Adrenal gland (tissue), 5 donors: ENCODE measurements at regions not wholly inside any gene's neighbourhood (a gene's known extent, or its start where the extent isn't known, plus 50 kb on each side); places are given as distances from the start of the nearest gene placed in this dataset.

ENCODE experiments used
- POLR2A ChIP-seq, 2 donors: fragments of 450-650 bp; IDR thresholded peaks; one replicate each; pipeline ENCODE4 v1.6.1; 2017; ENCODE audit warnings: antibody characterized with exemption in 2 of 2, mild to moderate bottlenecking in 2 of 2, moderate library complexity in 1 of 2
- TF ChIP-seq, protein P1 (sequence below), 6 experiments: fragments of 450-650 bp in 4 of 6; fragments of 200-600 bp in 2 of 6; sonication (generic) in 1 of 6; IDR thresholded peaks; 1 replicate in 5 of 6; 2 replicates in 1 of 6; pipeline versions ENCODE4 v1.5.1 to v1.8.0; 2016 to 2021; ENCODE audit warnings: antibody characterized with exemption in 6 of 6, mild to moderate bottlenecking in 2 of 6, moderate library complexity in 1 of 6
- donor health status: DM: no; HTN: no; CAD: no.

DNA sequence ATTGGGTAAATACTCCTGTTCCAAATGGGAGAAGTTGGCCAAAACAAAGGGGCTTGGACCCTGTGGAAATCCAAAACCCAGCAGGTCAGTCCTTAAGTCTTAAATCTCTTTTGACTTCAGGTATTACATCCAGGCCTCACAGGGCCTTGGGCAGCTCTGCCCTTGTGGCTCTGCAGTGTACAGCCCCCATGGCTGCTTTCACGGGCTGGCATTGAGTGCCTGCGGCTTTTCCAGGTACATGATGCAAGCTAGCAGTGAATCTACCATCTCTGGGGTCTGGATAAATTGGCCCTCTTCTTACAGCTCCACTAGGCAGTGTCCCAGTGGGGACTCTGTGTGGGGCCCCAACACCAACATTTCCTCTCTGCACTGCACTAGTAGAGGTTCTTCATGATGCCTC, 308.5 kb upstream of the ARRDC3 start:
- TF ChIP-seq, protein P1, sequence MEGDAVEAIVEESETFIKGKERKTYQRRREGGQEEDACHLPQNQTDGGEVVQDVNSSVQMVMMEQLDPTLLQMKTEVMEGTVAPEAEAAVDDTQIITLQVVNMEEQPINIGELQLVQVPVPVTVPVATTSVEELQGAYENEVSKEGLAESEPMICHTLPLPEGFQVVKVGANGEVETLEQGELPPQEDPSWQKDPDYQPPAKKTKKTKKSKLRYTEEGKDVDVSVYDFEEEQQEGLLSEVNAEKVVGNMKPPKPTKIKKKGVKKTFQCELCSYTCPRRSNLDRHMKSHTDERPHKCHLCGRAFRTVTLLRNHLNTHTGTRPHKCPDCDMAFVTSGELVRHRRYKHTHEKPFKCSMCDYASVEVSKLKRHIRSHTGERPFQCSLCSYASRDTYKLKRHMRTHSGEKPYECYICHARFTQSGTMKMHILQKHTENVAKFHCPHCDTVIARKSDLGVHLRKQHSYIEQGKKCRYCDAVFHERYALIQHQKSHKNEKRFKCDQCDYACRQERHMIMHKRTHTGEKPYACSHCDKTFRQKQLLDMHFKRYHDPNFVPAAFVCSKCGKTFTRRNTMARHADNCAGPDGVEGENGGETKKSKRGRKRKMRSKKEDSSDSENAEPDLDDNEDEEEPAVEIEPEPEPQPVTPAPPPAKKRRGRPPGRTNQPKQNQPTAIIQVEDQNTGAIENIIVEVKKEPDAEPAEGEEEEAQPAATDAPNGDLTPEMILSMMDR (IDR thresholded peaks at IDR 0.05) = no peak
- TF ChIP-seq POLR2A (IDR thresholded peaks at IDR 0.05) = no peak
